Ishikawa (cell line): ENCODE measurements at regions not wholly inside any gene's neighbourhood (a gene's known extent, or its start where the extent isn't known, plus 50 kb on each side); places are given as distances from the start of the nearest gene placed in this dataset.

Experiments
- CEBPB ChIP-seq: IDR thresholded peaks from 2 replicates; pipeline ENCODE4 v1.6.1; 2012
- CREB1 ChIP-seq: IDR thresholded peaks from 2 replicates; pipeline ENCODE4 v1.6.1; 2012; ENCODE audit warnings: low read depth
- EGR1 ChIP-seq: IDR thresholded peaks from 2 replicates; pipeline ENCODE4 v1.6.1; 2012
- EP300 ChIP-seq: IDR thresholded peaks from 2 replicates; pipeline ENCODE4 v1.6.1; 2012; ENCODE audit warnings: borderline replicate concordance
- FOXM1 ChIP-seq: IDR thresholded peaks from 2 replicates; pipeline ENCODE4 v1.6.1; 2012; ENCODE audit warnings: low read depth, borderline replicate concordance
- NFIC ChIP-seq: IDR thresholded peaks from 2 replicates; pipeline ENCODE4 v1.6.1; 2012
- RAD21 ChIP-seq: IDR thresholded peaks from 2 replicates; pipeline ENCODE4 v1.6.1; 2012; ENCODE audit warnings: low read depth
- TAF1 ChIP-seq: IDR thresholded peaks from 2 replicates; pipeline ENCODE4 v1.6.1; 2012; ENCODE audit warnings: low read depth, mild to moderate bottlenecking
- TCF12 ChIP-seq: IDR thresholded peaks from 2 replicates; pipeline ENCODE4 v1.6.1; 2012; ENCODE audit warnings: low read depth
- TEAD4 ChIP-seq: IDR thresholded peaks from 2 replicates; pipeline ENCODE4 v1.6.1; 2012
- YY1 ChIP-seq: IDR thresholded peaks from 2 replicates; pipeline ENCODE4 v1.6.1; 2012; ENCODE audit warnings: low read depth
- ZBTB7A ChIP-seq: IDR thresholded peaks from 2 replicates; pipeline ENCODE4 v1.6.1; 2012; ENCODE audit warnings: low read depth
- TF ChIP-seq, protein P1 (sequence below): IDR thresholded peaks from 2 replicates; pipeline ENCODE4 v1.6.1; 2012
- TF ChIP-seq, protein P2 (sequence below): IDR thresholded peaks from 2 replicates; pipeline ENCODE4 v1.6.1; 2012
- TF ChIP-seq, protein P3 (sequence below): IDR thresholded peaks from 2 replicates; pipeline ENCODE4 v1.6.1; 2012; ENCODE audit warnings: low read depth, mild to moderate bottlenecking

DNA sequence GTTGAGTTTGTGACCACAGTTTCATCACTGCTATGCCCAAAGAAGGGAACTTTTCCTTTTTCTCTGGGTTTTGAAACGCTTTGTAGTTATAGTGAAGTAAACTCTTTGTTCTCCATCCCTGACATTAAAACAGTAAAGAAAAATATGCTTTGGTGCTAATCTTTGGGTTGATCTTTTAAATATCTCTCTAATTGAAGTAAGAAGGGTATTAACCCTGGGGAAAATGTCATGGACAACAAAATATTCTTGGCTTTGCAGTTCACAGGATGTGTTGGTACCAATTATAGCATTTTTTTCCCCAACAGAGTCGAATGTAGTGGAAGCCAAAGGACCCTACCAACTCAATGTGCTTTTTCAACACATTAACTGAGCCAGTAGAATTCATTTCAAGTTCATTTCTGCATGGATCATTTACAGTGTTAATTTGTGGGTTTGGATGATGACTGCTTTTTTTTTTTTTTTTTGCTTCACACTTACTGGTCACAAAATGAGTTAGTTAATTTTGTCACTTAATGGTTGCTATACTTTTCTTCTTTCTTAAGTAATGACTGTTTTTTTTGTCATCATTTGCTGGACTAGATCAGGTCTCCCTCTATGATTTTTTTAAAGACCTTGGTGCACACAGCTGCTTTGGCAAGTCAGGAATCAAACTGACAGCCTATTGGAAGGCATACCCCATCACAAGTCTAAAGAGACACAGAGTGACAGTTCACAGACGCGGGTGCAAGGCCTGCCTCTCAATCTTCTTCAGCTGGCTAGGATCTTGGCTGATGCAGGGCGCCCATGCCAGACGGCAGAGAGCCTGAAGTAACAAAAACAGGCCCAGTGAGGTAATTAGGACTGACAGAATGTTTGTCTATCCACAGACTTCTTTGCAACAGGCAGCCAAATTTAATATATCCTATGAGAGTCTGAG lies 98.8 kb upstream of the MMADHC start:
- no peak for TF ChIP-seq TEAD4
- TF ChIP-seq, protein P1, sequence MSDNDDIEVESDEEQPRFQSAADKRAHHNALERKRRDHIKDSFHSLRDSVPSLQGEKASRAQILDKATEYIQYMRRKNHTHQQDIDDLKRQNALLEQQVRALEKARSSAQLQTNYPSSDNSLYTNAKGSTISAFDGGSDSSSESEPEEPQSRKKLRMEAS, result no peak
- no peak for TF ChIP-seq TAF1
- no peak for TF ChIP-seq EGR1
- TF ChIP-seq CEBPB, result no peak
- no peak for TF ChIP-seq FOXM1
- TF ChIP-seq YY1, result no peak
- no peak for TF ChIP-seq RAD21
- no peak for TF ChIP-seq NFIC
- no peak for TF ChIP-seq CREB1
- no peak for TF ChIP-seq ZBTB7A
- no peak for TF ChIP-seq TCF12
- TF ChIP-seq, protein P2, sequence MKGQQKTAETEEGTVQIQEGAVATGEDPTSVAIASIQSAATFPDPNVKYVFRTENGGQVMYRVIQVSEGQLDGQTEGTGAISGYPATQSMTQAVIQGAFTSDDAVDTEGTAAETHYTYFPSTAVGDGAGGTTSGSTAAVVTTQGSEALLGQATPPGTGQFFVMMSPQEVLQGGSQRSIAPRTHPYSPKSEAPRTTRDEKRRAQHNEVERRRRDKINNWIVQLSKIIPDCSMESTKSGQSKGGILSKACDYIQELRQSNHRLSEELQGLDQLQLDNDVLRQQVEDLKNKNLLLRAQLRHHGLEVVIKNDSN, result no peak
- TF ChIP-seq, protein P3, sequence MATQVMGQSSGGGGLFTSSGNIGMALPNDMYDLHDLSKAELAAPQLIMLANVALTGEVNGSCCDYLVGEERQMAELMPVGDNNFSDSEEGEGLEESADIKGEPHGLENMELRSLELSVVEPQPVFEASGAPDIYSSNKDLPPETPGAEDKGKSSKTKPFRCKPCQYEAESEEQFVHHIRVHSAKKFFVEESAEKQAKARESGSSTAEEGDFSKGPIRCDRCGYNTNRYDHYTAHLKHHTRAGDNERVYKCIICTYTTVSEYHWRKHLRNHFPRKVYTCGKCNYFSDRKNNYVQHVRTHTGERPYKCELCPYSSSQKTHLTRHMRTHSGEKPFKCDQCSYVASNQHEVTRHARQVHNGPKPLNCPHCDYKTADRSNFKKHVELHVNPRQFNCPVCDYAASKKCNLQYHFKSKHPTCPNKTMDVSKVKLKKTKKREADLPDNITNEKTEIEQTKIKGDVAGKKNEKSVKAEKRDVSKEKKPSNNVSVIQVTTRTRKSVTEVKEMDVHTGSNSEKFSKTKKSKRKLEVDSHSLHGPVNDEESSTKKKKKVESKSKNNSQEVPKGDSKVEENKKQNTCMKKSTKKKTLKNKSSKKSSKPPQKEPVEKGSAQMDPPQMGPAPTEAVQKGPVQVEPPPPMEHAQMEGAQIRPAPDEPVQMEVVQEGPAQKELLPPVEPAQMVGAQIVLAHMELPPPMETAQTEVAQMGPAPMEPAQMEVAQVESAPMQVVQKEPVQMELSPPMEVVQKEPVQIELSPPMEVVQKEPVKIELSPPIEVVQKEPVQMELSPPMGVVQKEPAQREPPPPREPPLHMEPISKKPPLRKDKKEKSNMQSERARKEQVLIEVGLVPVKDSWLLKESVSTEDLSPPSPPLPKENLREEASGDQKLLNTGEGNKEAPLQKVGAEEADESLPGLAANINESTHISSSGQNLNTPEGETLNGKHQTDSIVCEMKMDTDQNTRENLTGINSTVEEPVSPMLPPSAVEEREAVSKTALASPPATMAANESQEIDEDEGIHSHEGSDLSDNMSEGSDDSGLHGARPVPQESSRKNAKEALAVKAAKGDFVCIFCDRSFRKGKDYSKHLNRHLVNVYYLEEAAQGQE, result no peak

DNA sequence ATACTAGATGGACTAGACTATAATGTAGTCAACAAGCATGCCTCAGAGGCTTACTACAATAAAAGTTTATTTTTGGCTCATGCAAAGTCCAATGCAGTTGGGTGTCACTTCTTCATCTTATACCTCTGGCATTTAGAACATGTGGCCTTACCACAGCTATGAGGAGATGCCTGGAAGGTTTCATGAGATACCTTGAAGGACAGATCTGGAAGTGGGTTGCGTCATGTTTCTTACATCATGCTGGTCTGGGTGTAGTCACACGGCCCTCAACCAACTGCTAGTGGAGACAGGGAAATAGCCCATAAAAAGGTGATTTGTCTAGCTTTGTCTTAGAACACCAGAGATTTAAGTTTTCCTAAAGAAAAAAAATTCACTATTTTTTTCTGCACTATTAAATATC lies 91.7 kb upstream of the MMADHC start:
- TF ChIP-seq NFIC (no peak), CEBPB (peak; percentile 3; the same call in 1 of the 2 replicates), YY1 (no peak), TCF12 (no peak), TAF1 (no peak)

DNA sequence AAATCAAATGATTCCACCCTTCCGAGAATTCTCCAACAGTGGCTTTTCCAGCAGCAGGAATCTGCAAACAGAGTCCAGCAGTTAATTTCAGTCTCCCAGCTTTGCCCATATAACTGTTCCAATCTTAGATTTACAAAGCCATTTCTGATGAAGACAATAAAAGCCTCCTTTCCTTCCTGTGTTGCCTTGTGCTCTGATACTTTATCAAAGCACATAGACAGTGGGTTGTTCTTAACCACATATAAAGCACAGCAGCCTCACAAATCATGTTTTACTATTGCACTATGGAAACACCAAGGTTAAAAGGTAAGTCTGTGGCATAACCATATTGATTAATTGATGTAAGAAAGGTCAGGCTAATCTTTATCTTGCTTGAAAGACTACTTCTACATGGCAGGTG lies 89.8 kb upstream of the MMADHC start:
- TF ChIP-seq YY1 (no peak), TEAD4 (no peak), TAF1 (no peak), TCF12 (no peak)

DNA sequence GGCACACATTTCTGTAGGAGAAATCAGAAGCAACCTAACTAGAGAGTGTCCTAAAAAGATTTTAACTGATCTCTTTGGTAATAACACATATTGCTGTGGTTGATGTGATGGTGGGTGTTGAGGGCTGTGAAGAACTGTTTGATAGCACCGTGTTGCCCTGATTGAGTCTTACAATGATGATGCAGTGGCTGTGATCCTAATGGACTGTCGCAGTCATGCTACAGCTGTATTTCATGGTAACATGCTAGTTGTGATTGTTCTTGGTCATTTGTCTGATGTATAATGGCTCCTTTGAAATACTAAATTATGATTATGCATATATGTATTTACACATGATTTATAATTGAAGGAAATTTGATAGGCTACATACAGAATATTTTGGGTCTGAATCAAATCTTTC lies 82.5 kb upstream of the MMADHC start:
- TF ChIP-seq RAD21 (no peak), NFIC (no peak), TCF12 (no peak), EGR1 (no peak), TAF1 (no peak), EP300 (no peak), CEBPB (no peak), FOXM1 (no peak), TEAD4 (no peak), ZBTB7A (no peak), CREB1 (no peak), YY1 (no peak)
- TF ChIP-seq, protein P3, result no peak
- TF ChIP-seq, protein P1, result no peak
- TF ChIP-seq, protein P2, result no peak

DNA sequence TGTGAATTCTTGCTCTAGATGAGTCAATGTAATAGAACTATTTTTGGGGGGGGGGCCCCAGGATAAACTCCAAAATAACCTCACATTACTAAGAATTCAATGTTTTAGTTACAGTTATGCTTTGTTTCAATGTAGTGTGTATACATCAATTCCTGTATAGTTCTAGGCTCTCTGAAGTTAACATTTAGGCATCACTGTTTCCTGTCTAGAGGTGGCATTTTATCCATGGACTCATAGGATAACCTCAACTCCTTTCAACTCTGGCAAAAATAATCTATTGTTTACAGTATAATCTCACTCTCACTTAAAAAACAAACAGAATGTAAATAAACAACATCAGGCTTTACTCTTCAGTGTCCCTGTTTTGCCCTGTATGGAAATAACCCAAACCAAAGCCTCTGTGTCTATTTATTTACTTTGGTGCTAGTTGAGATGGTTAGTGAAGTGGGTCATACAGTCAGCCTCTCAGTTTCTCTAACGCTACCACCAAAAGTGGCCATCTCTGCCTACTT lies 79.3 kb upstream of the MMADHC start:
- TF ChIP-seq EGR1, result no peak
- TF ChIP-seq ZBTB7A, result no peak
- TF ChIP-seq, protein P3, result no peak
